NOMO-1 treated with DMSO at 0.1 percent for 48 hours (cell line): ENCODE measurements at regions not wholly inside any gene's neighbourhood (a gene's known extent, or its start where the extent isn't known, plus 50 kb on each side); places are given as distances from the start of the nearest gene placed in this dataset.

Experiments used
- DNase-seq: peaks from one replicate; lab custom pipeline; 2025; ENCODE audit not compliant: unreplicated experiment; lab: John Stamatoyannopoulos, UW

- no peak for DNase-seq
These were observed 49.7 kb upstream of the POMGNT2 start for GRCh38 chr3:43155464-43156121.
